Lung (tissue), 11 donors: ENCODE measurements at regions not wholly inside any gene's neighbourhood (a gene's known extent, or its start where the extent isn't known, plus 50 kb on each side); places are given as distances from the start of the nearest gene placed in this dataset.
A peak's percentile ranks its signal among the peaks of the same experiment; 100 is the strongest.

Experiments
- ATAC-seq: fragments of 200-7000 bp; cut with Tn5 transposase; one replicate; pipeline ENCODE4 v1.9.1; 2020; ENCODE audit warnings: moderate number of reproducible peaks; ENCODE audit not compliant: insufficient read depth, low FRiP score
- DNase-seq, 3 donors: peaks; one replicate each; pipeline ENCODE4 v3.0.0-alpha.2; 2013 to 2017
- H3K27ac ChIP-seq, 2 donors: one replicate each; pipeline ENCODE4 v1.5.1; 2013; ENCODE audit warnings: mild to moderate bottlenecking in 2 of 2, moderate library complexity in 2 of 2, control low read depth in 1 of 2, inconsistent platforms in 1 of 2, low read depth in 1 of 2, low read length in 1 of 2
- H3K27me3 ChIP-seq, 3 donors: one replicate each; pipeline ENCODE4 v1.5.1; 2013; ENCODE audit warnings: low read length in 2 of 3; ENCODE audit not compliant: control insufficient read depth in 3 of 3, insufficient read depth in 3 of 3
- H3K36me3 ChIP-seq, 4 donors: one replicate each; pipeline ENCODE4 v1.5.1; 2013; ENCODE audit warnings: low read length in 4 of 4, mild to moderate bottlenecking in 1 of 4, moderate library complexity in 1 of 4; ENCODE audit not compliant: control insufficient read depth in 4 of 4, insufficient read depth in 4 of 4
- H3K4me1 ChIP-seq, 5 donors: one replicate each; pipeline ENCODE4 v1.5.1; 2013; ENCODE audit warnings: low read length in 5 of 5, mild to moderate bottlenecking in 2 of 5, moderate library complexity in 1 of 5; ENCODE audit not compliant: control insufficient read depth in 5 of 5, insufficient read depth in 5 of 5
- H3K4me3 ChIP-seq: one replicate; pipeline ENCODE4 v1.5.1; 2013; ENCODE audit warnings: mild to moderate bottlenecking, control low read depth, moderate library complexity
- H3K9ac ChIP-seq, 2 donors: one replicate each; pipeline ENCODE4 v1.5.1; 2013; ENCODE audit warnings: low read length in 2 of 2, control low read depth in 1 of 2; ENCODE audit not compliant: insufficient read depth in 1 of 2
- H3K9me3 ChIP-seq, 4 donors: one replicate each; pipeline ENCODE4 v1.5.1; 2013; ENCODE audit warnings: low read length in 3 of 4, mild to moderate bottlenecking in 1 of 4, moderate library complexity in 1 of 4; ENCODE audit not compliant: control insufficient read depth in 4 of 4, insufficient read depth in 3 of 4
- CTCF ChIP-seq: IDR thresholded peaks from 2 replicates; pipeline ENCODE4 v1.5.1; 2012; ENCODE audit warnings: mild to moderate bottlenecking; ENCODE audit errors: control extremely low read depth, extremely low read depth
- WGBS, 2 donors: extraction: QIAGEN DNeasy Blood & Tissue Kit; methylation state at CpG; one replicate each; pipeline ENCODE4 v1.1.7; 2013; 5-methylcytosine and 5-hydroxymethylcytosine counted together
- donor health status: control.
- donor health status: control.
- donor health status: Bipolar disorder and iron deficiency.
- donor health status: healthy.
- donor health status: DM: yes; HTN: yes; CAD: no.

- Histone ChIP-seq H3K4me1 (no peaks in the 10 kb centered on the region), H3K27ac (no peak overlapping the region), H3K27me3 (no peaks in the 10 kb centered on the region), H3K9me3 (no peaks in the 10 kb centered on the region), H3K9ac (no peak overlapping the region), H3K4me3 (no peak overlapping the region), H3K36me3 (peaks cover 0 to 2% (median 0%) of the 10 kb centered on the region in 4 donors)
- no peak for TF ChIP-seq CTCF
- 81 to 83% methylated on average over 3 of the region's 3 CpGs for WGBS, 2 donors
- no peak for DNase-seq
- ATAC-seq, result no peak
Measured at GRCh38 chr3:21801631-21802030, 50.6 kb upstream of the ZNF385D start.

GRCh38 chr3:21803604-21804003 is 52.6 kb upstream of the ZNF385D start:
- no peak overlapping the region for H3K27ac ChIP-seq
- H3K9me3 ChIP-seq, result no peaks in the 10 kb centered on the region
- no peak for TF ChIP-seq CTCF
- peaks cover 0 to 2% (median 0%) of the 10 kb centered on the region in 4 donors for H3K36me3 ChIP-seq
- DNase-seq (no peak), ATAC-seq (no peak)
- no peaks in the 10 kb centered on the region for H3K4me1 ChIP-seq
- H3K27me3 ChIP-seq, result no peaks in the 10 kb centered on the region
- no peak overlapping the region for H3K9ac ChIP-seq
- no peak overlapping the region for H3K4me3 ChIP-seq
- 89% methylated on average over 1 of the region's 1 CpG for WGBS, 2 donors

- DNase-seq (no peak), ATAC-seq (no peak)
- Histone ChIP-seq H3K9me3 (no peaks in the 10 kb centered on the region), H3K4me1 (no peaks in the 10 kb centered on the region), H3K27ac (no peak overlapping the region), H3K4me3 (no peak overlapping the region), H3K36me3 (no peaks in the 10 kb centered on the region), H3K27me3 (no peaks in the 10 kb centered on the region), H3K9ac (no peak overlapping the region)
- WGBS, 2 donors, result 44 to 61% methylated on average over 2 of the region's 2 CpGs
- TF ChIP-seq CTCF, result no peak
Measured at GRCh38 chr3:21804330-21804729, 53.3 kb upstream of the ZNF385D start.

GRCh38 chr3:21806733-21807132 is 55.7 kb upstream of the ZNF385D start:
- Histone ChIP-seq H3K36me3 (no peaks in the 10 kb centered on the region), H3K4me3 (no peak overlapping the region), H3K4me1 (no peaks in the 10 kb centered on the region), H3K27me3 (no peaks in the 10 kb centered on the region), H3K27ac (no peak overlapping the region), H3K9ac (no peak overlapping the region), H3K9me3 (no peaks in the 10 kb centered on the region)
- DNase-seq, result peak in 2 of 3 donors; percentile 21 to 22
- ATAC-seq, result no peak
- 84 to 85% methylated on average over 1 of the region's 1 CpG for WGBS, 2 donors
- no peak for TF ChIP-seq CTCF
